Lower lobe of right lung (tissue), 2 donors: ENCODE measurements at regions not wholly inside any gene's neighbourhood (a gene's known extent, or its start where the extent isn't known, plus 50 kb on each side); places are given as distances from the start of the nearest gene placed in this dataset.
A peak's percentile ranks its signal among the peaks of the same experiment; 100 is the strongest.
"Not testable (repeated sequence)": the region's sequence is repeated elsewhere in the genome, so short reads cannot be mapped to it uniquely, and the experiment has no call there.

ENCODE experiments used
- ATAC-seq, 2 donors: fragments of 200-7000 bp; cut with Tn5 transposase; one replicate each; pipeline ENCODE4 v1.9.1; 2020 to 2022; ENCODE audit warnings: mild to moderate bottlenecking in 2 of 2, moderate library complexity in 2 of 2
- DNase-seq: peaks from one replicate; pipeline ENCODE4 v3.0.0-alpha.2; 2020
- H3K27ac ChIP-seq: fragments of 200-600 bp; one replicate; pipeline ENCODE4 v1.8.0; 2022
- H3K27me3 ChIP-seq: fragments of 200-600 bp; one replicate; pipeline ENCODE4 v1.8.0; 2022; ENCODE audit warnings: low read depth
- H3K36me3 ChIP-seq: fragments of 200-600 bp; one replicate; pipeline ENCODE4 v1.8.0; 2022; ENCODE audit warnings: mild to moderate bottlenecking
- H3K4me1 ChIP-seq: fragments of 200-600 bp; one replicate; pipeline ENCODE4 v1.8.0; 2022
- H3K4me3 ChIP-seq: fragments of 200-600 bp; one replicate; pipeline ENCODE4 v1.8.0; 2022; ENCODE audit warnings: mild to moderate bottlenecking
- H3K9me3 ChIP-seq: fragments of 200-600 bp; one replicate; pipeline ENCODE4 v1.8.0; 2022
- CTCF ChIP-seq: fragments of 200-600 bp; IDR thresholded peaks from one replicate; pipeline ENCODE4 v1.8.0; 2022; ENCODE audit warnings: antibody characterized with exemption, mild to moderate bottlenecking
- intact Hi-C: fragments of 100-400 bp; cut with DNase I; formaldehyde crosslinking; loops from one replicate; pipeline ENCODE4 v1.11.0; 2022
- donor health status: DM: no; HTN: yes; CAD: no; lungs with severe emphysema.

GRCh38 chr5:105877592-105877991 lies 1793.1 kb downstream of the EFNA5 start:
- Histone ChIP-seq H3K9me3 (no peaks in the 10 kb centered on the region), H3K4me3 (no peak overlapping the region), H3K36me3 (no peaks in the 10 kb centered on the region), H3K4me1 (no peaks in the 10 kb centered on the region), H3K27ac (no peak overlapping the region), H3K27me3 (no peaks in the 10 kb centered on the region)
- ATAC-seq, result no peak
- DNase-seq, result no peak
- intact Hi-C loops, result no loop called here
- no peak for TF ChIP-seq CTCF

- DNase-seq (no peak), ATAC-seq (no peak)
- Histone ChIP-seq H3K4me3 (no peak overlapping the region), H3K27me3 (no peaks in the 10 kb centered on the region), H3K36me3 (no peaks in the 10 kb centered on the region), H3K9me3 (no peaks in the 10 kb centered on the region), H3K4me1 (no peaks in the 10 kb centered on the region), H3K27ac (no peak overlapping the region)
- no peak for TF ChIP-seq CTCF
- intact Hi-C loops, result no loop called here
These were observed 1796.4 kb downstream of the EFNA5 start for GRCh38 chr5:105874316-105874715.

GRCh38 chr5:105872569-105873270 lies 1798.0 kb downstream of the EFNA5 start:
- intact Hi-C loops, result no loop called here

GRCh38 chr5:105868038-105868780 lies 1802.5 kb downstream of the EFNA5 start:
- Histone ChIP-seq H3K9me3 (peaks cover 10% of the 10 kb centered on the region), H3K27me3 (no peaks in the 10 kb centered on the region), H3K27ac (no peak overlapping the region), H3K4me3 (no peak overlapping the region), H3K36me3 (no peaks in the 10 kb centered on the region), H3K4me1 (no peaks in the 10 kb centered on the region)
- no peak for TF ChIP-seq CTCF
- DNase-seq (no peak), ATAC-seq (peak in 1 of 2 donors; percentile 30)
- intact Hi-C loops, result no loop called here

More at GRCh38 chr5:105872569-105873270, 1798.0 kb downstream of the EFNA5 start:
- no peaks in the 10 kb centered on the region for H3K9me3 ChIP-seq
- no peaks in the 10 kb centered on the region for H3K36me3 ChIP-seq
- H3K4me1 ChIP-seq, result no peaks in the 10 kb centered on the region
- H3K27me3 ChIP-seq, result no peaks in the 10 kb centered on the region
- no peak for TF ChIP-seq CTCF
- no peak overlapping the region for H3K4me3 ChIP-seq
- H3K27ac ChIP-seq, result no peak overlapping the region
- no peak for ATAC-seq
- DNase-seq, result no peak

GRCh38 chr5:105865834-105866233 lies 1804.9 kb downstream of the EFNA5 start:
- H3K27ac ChIP-seq, result no peak overlapping the region
- DNase-seq, result no peak
- H3K4me1 ChIP-seq, result no peaks in the 10 kb centered on the region
- intact Hi-C loops, result no loop called here
- H3K27me3 ChIP-seq, result no peaks in the 10 kb centered on the region
- no peak for ATAC-seq
- TF ChIP-seq CTCF, result no peak
- H3K36me3 ChIP-seq, result no peaks in the 10 kb centered on the region
- peaks cover 13% of the 10 kb centered on the region for H3K9me3 ChIP-seq
- H3K4me3 ChIP-seq, result no peak overlapping the region

GRCh38 chr5:105859350-105859749 lies 1811.4 kb downstream of the EFNA5 start:
- H3K4me3 ChIP-seq, H3K4me1 ChIP-seq, H3K9me3 ChIP-seq, DNase-seq, H3K27me3 ChIP-seq, intact Hi-C loops, H3K36me3 ChIP-seq, H3K27ac ChIP-seq, ATAC-seq: not testable (repeated sequence)
